DND-41 (cell line): ENCODE measurements at regions not wholly inside any gene's neighbourhood (a gene's known extent, or its start where the extent isn't known, plus 50 kb on each side); places are given as distances from the start of the nearest gene placed in this dataset.

Source experiments
- CTCF ChIP-seq: IDR thresholded peaks from 2 replicates; pipeline ENCODE4 v1.5.1; 2012; ENCODE audit warnings: borderline replicate concordance, low read length, moderate library complexity, mild to moderate bottlenecking; ENCODE audit not compliant: poor library complexity, severe bottlenecking; ENCODE audit errors: extremely low read depth
- EZH2 ChIP-seq: IDR thresholded peaks from 3 replicates; pipeline ENCODE4 v1.6.1; 2012; ENCODE audit warnings: borderline replicate concordance, low read depth, mild to moderate bottlenecking, moderate library complexity, low read length, inconsistent platforms; ENCODE audit not compliant: severe bottlenecking

GRCh38 chr16:47892999-47893398, 262.8 kb downstream of the ABCC12 start:
- TF ChIP-seq CTCF (no peak), EZH2 (no peak)
